Stimulated activated naive CD8-positive, alpha-beta T cell treated with anti-CD3 and anti-CD28 coated beads, Interleukin-15, amount 100 ng/mL, for 72 hours (primary cell): ENCODE measurements at regions not wholly inside any gene's neighbourhood (a gene's known extent, or its start where the extent isn't known, plus 50 kb on each side); places are given as distances from the start of the nearest gene placed in this dataset.
"Not testable (repeated sequence)": the region's sequence is repeated elsewhere in the genome, so short reads cannot be mapped to it uniquely, and the experiment has no call there.

ENCODE experiments used
- ATAC-seq: fragments of 150-1000 bp; cut with Tn5 transposase; 2 replicates; pipeline ENCODE4 v1.10.0; 2021; ENCODE audit warnings: mild to moderate bottlenecking, moderate library complexity
- DNase-seq, 2 donors: peaks; one replicate each; pipeline ENCODE4 v3.0.0; 2021 to 2022
- H3K27ac Mint-ChIP-seq, 2 donors: one replicate each; pipeline ENCODE4 v1.8.0; 2022; ENCODE audit warnings: mild to moderate bottlenecking in 2 of 2, mixed read lengths in 2 of 2, moderate library complexity in 2 of 2
- H3K27me3 Mint-ChIP-seq: one replicate; pipeline ENCODE4 v1.8.0; 2022; ENCODE audit warnings: mixed read lengths
- H3K4me1 Mint-ChIP-seq: one replicate; pipeline ENCODE4 v1.8.0; 2022; ENCODE audit warnings: mild to moderate bottlenecking, mixed read lengths
- H3K4me3 Mint-ChIP-seq, 2 donors: one replicate each; pipeline ENCODE4 v1.8.0; 2022; ENCODE audit warnings: mild to moderate bottlenecking in 2 of 2, mixed read lengths in 2 of 2, moderate library complexity in 1 of 2
- H3K9me3 Mint-ChIP-seq, 2 donors: one replicate each; pipeline ENCODE4 v1.8.0; 2022; ENCODE audit warnings: mixed read lengths in 2 of 2

- H3K27ac Mint-ChIP-seq: no peak overlapping the region
- no peaks in the 10 kb centered on the region for H3K27me3 Mint-ChIP-seq
- no peak overlapping the region for H3K4me3 Mint-ChIP-seq
- H3K4me1 Mint-ChIP-seq: no peaks in the 10 kb centered on the region
- no peak for DNase-seq
- no peak for ATAC-seq
- H3K9me3 Mint-ChIP-seq: peaks cover 0 to 4% of the 10 kb centered on the region in 2 donors
These were observed 125.2 kb downstream of the ALX1 start for GRCh38 chr12:85405262-85405661.

GRCh38 chr12:85405781-85406522 lies 125.9 kb downstream of the ALX1 start:
- no peak for ATAC-seq
- no peaks in the 10 kb centered on the region for H3K27me3 Mint-ChIP-seq
- DNase-seq: no peak
- H3K4me3 Mint-ChIP-seq: no peak overlapping the region
- no peaks in the 10 kb centered on the region for H3K4me1 Mint-ChIP-seq
- H3K9me3 Mint-ChIP-seq: peaks cover 0 to under 1% of the 10 kb centered on the region in 2 donors
- H3K27ac Mint-ChIP-seq: no peak overlapping the region

- Mint-ChIP-seq H3K27ac (no peak overlapping the region), H3K4me3 (no peak overlapping the region), H3K9me3 (peaks cover 5 to 6% of the 10 kb centered on the region in 2 donors), H3K27me3 (no peaks in the 10 kb centered on the region), H3K4me1 (no peaks in the 10 kb centered on the region)
- ATAC-seq (no peak), DNase-seq (no peak)
These were observed 133.2 kb downstream of the ALX1 start for GRCh38 chr12:85413266-85413665.

- Mint-ChIP-seq H3K4me3 (no peak overlapping the region), H3K27me3 (no peaks in the 10 kb centered on the region), H3K27ac (no peak overlapping the region), H3K4me1 (no peaks in the 10 kb centered on the region), H3K9me3 (no peaks in the 10 kb centered on the region)
- DNase-seq (no peak), ATAC-seq (no peak)
These were observed 142.7 kb downstream of the ALX1 start for GRCh38 chr12:85422762-85423161.

- no peaks in the 10 kb centered on the region for H3K9me3 Mint-ChIP-seq
- no peak overlapping the region for H3K4me3 Mint-ChIP-seq
- no peaks in the 10 kb centered on the region for H3K27me3 Mint-ChIP-seq
- no peaks in the 10 kb centered on the region for H3K4me1 Mint-ChIP-seq
- H3K27ac Mint-ChIP-seq: no peak overlapping the region
- DNase-seq (no peak), ATAC-seq (no peak)
These were observed 143.9 kb downstream of the ALX1 start for GRCh38 chr12:85423947-85424346.

GRCh38 chr12:85424581-85425348 lies 144.7 kb downstream of the ALX1 start:
- H3K4me1 Mint-ChIP-seq: no peaks in the 10 kb centered on the region
- H3K27ac Mint-ChIP-seq: no peak overlapping the region
- H3K27me3 Mint-ChIP-seq: no peaks in the 10 kb centered on the region
- H3K4me3 Mint-ChIP-seq: no peak overlapping the region
- peak in 1 of 2 donors; percentile 6 for DNase-seq
- no peak for ATAC-seq
- H3K9me3 Mint-ChIP-seq: no peaks in the 10 kb centered on the region

GRCh38 chr12:85425349-85425612 lies 145.3 kb downstream of the ALX1 start:
- Mint-ChIP-seq H3K27me3 (no peaks in the 10 kb centered on the region), H3K27ac (no peak overlapping the region), H3K4me1 (no peaks in the 10 kb centered on the region), H3K4me3 (no peak overlapping the region), H3K9me3 (no peaks in the 10 kb centered on the region)
- ATAC-seq (no peak), DNase-seq (no peak)

- Mint-ChIP-seq H3K9me3 (no peaks in the 10 kb centered on the region), H3K27me3 (no peaks in the 10 kb centered on the region), H3K4me3 (no peak overlapping the region), H3K4me1 (no peaks in the 10 kb centered on the region), H3K27ac (no peak overlapping the region)
- ATAC-seq (no peak), DNase-seq (no peak)
These were observed 145.9 kb downstream of the ALX1 start for GRCh38 chr12:85425926-85426325.

GRCh38 chr12:85433148-85433547 lies 153.1 kb downstream of the ALX1 start:
- not testable (repeated sequence) for DNase-seq

GRCh38 chr12:85440271-85440670 lies 160.3 kb downstream of the ALX1 start:
- Mint-ChIP-seq H3K27me3 (no peaks in the 10 kb centered on the region), H3K4me1 (no peaks in the 10 kb centered on the region), H3K27ac (no peak overlapping the region), H3K9me3 (peaks cover 0 to 8% of the 10 kb centered on the region in 2 donors), H3K4me3 (no peak overlapping the region)
- no peak for ATAC-seq
- no peak for DNase-seq

More at GRCh38 chr12:85433148-85433547, 153.1 kb downstream of the ALX1 start:
- H3K4me3 Mint-ChIP-seq, H3K4me1 Mint-ChIP-seq, H3K27me3 Mint-ChIP-seq, H3K9me3 Mint-ChIP-seq, ATAC-seq, H3K27ac Mint-ChIP-seq: not testable (repeated sequence)

- no peak for DNase-seq
- ATAC-seq: no peak
- H3K4me1 Mint-ChIP-seq: no peaks in the 10 kb centered on the region
- H3K4me3 Mint-ChIP-seq: no peak overlapping the region
- no peaks in the 10 kb centered on the region for H3K27me3 Mint-ChIP-seq
- peaks cover 0 to 7% of the 10 kb centered on the region in 2 donors for H3K9me3 Mint-ChIP-seq
- H3K27ac Mint-ChIP-seq: no peak overlapping the region
These were observed 161.0 kb downstream of the ALX1 start for GRCh38 chr12:85441025-85441424.

- no peaks in the 10 kb centered on the region for H3K4me1 Mint-ChIP-seq
- H3K4me3 Mint-ChIP-seq: no peak overlapping the region
- DNase-seq (no peak), ATAC-seq (no peak)
- H3K9me3 Mint-ChIP-seq: peaks cover 0 to 7% of the 10 kb centered on the region in 2 donors
- H3K27ac Mint-ChIP-seq: no peak overlapping the region
- H3K27me3 Mint-ChIP-seq: no peaks in the 10 kb centered on the region
These were observed 161.7 kb downstream of the ALX1 start for GRCh38 chr12:85441741-85442140.

- Mint-ChIP-seq H3K4me1 (no peaks in the 10 kb centered on the region), H3K27ac (peak overlapping the region in 1 of 2 donors; percentile 15), H3K9me3 (no peaks in the 10 kb centered on the region), H3K4me3 (no peak overlapping the region), H3K27me3 (peaks cover 7% of the 10 kb centered on the region)
- no peak for DNase-seq
- ATAC-seq: no peak
These were observed 165.3 kb downstream of the ALX1 start for GRCh38 chr12:85445060-85445938.

GRCh38 chr12:85448031-85448430 lies 168.0 kb downstream of the ALX1 start:
- peaks cover 7% of the 10 kb centered on the region for H3K27me3 Mint-ChIP-seq
- no peaks in the 10 kb centered on the region for H3K9me3 Mint-ChIP-seq
- ATAC-seq: no peak
- no peaks in the 10 kb centered on the region for H3K4me1 Mint-ChIP-seq
- no peak overlapping the region for H3K27ac Mint-ChIP-seq
- DNase-seq: no peak
- H3K4me3 Mint-ChIP-seq: no peak overlapping the region

GRCh38 chr12:85448548-85449139 lies 168.6 kb downstream of the ALX1 start:
- Mint-ChIP-seq H3K27ac (no peak overlapping the region), H3K9me3 (no peaks in the 10 kb centered on the region), H3K4me1 (no peaks in the 10 kb centered on the region), H3K27me3 (peaks cover 7% of the 10 kb centered on the region), H3K4me3 (no peak overlapping the region)
- no peak for ATAC-seq
- no peak for DNase-seq
